Small intestine (tissue), 7 donors: ENCODE measurements at regions not wholly inside any gene's neighbourhood (a gene's known extent, or its start where the extent isn't known, plus 50 kb on each side); places are given as distances from the start of the nearest gene placed in this dataset.

ENCODE experiments used
- DNase-seq, 2 donors: peaks; one replicate each; pipeline versions ENCODE4 v3.0.0 to v3.0.0-alpha.2; 2013
- FAIRE-seq: peaks from 2 replicates; lab custom pipeline; 2012; peaks lifted over from hg19 to GRCh38; lab: Jason Lieb, UNC
- H3K27ac ChIP-seq, 3 donors: one replicate each; pipeline ENCODE4 v1.5.1; 2013; ENCODE audit warnings: low read length in 2 of 3, mild to moderate bottlenecking in 2 of 3, control low read depth in 1 of 3, inconsistent platforms in 1 of 3, low read depth in 1 of 3, moderate library complexity in 1 of 3
- H3K27me3 ChIP-seq, 3 donors: one replicate each; pipeline ENCODE4 v1.6.1; 2013; ENCODE audit warnings: low read length in 3 of 3, inconsistent platforms in 1 of 3; ENCODE audit not compliant: control insufficient read depth in 3 of 3, insufficient read depth in 3 of 3
- H3K36me3 ChIP-seq, 3 donors: one replicate each; pipeline ENCODE4 v1.6.1; 2013; ENCODE audit warnings: low read length in 3 of 3, inconsistent platforms in 1 of 3, low read depth in 1 of 3, mild to moderate bottlenecking in 1 of 3, moderate library complexity in 1 of 3; ENCODE audit not compliant: control insufficient read depth in 3 of 3, insufficient read depth in 2 of 3
- H3K4me1 ChIP-seq, 3 donors: one replicate each; pipeline ENCODE4 v1.6.1; 2013; ENCODE audit warnings: low read length in 2 of 3, inconsistent platforms in 1 of 3, low read depth in 1 of 3, mild to moderate bottlenecking in 1 of 3, moderate library complexity in 1 of 3; ENCODE audit not compliant: control insufficient read depth in 3 of 3, insufficient read depth in 2 of 3
- H3K4me3 ChIP-seq, 3 donors: one replicate each; pipeline ENCODE4 v1.5.1; 2013; ENCODE audit warnings: low read length in 3 of 3, control low read depth in 1 of 3, inconsistent platforms in 1 of 3, low read depth in 1 of 3, mild to moderate bottlenecking in 1 of 3, moderate library complexity in 1 of 3
- H3K9me3 ChIP-seq, 2 donors: one replicate each; pipeline ENCODE4 v1.6.1; 2013; ENCODE audit warnings: low read depth in 1 of 2, low read length in 1 of 2; ENCODE audit not compliant: control insufficient read depth in 2 of 2, insufficient read depth in 1 of 2
- WGBS, 3 donors: extraction: QIAGEN DNeasy Blood & Tissue Kit; methylation state at CpG; one replicate each; pipeline ENCODE4 v1.1.7; 2013; 5-methylcytosine and 5-hydroxymethylcytosine counted together
- donor health status: healthy with polysubstance abuse.
- donor health status: control.
- donor health status: control.
- donor health status: Bipolar disorder and iron deficiency.
- donor health status: healthy.

DNA sequence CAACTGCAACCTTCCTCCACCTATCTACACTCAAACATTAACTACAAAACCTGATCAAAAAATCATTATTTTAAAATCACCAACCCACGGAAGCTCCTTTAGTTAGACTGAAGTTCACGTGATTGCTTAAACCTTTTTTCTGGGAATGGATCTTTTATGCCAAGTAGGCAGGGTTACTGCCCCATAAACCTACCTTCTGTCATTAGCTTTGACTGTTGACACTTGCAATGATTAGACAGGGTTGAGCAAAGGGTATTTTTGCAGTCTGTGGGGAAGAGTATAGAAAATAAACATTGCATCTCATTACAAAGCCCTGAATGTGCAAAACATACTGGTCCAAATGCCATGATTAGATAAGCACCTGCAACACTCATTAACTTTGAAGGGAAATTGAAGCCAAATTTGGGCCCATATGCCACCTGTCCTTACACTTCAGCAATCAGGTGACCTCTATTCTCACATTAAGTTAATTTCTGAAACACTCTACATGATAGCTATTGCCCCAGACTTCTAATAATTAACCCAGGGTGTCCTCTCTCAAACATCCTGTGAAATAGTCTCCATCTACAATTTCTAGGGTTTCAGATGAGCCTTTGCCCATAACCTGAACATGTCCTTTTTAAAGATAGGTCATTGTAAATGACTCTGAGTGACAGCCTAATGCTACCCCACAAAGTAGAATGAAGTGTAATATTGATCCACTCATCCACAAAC lies 156.0 kb upstream of the PLEKHG7 start:
- Histone ChIP-seq H3K4me3 (no peak overlapping the region), H3K4me1 (peaks cover 12 to 76% (median 14%) of the 10 kb centered on the region in 3 donors), H3K27me3 (no peaks in the 10 kb centered on the region), H3K36me3 (no peaks in the 10 kb centered on the region), H3K9me3 (no peaks in the 10 kb centered on the region), H3K27ac (peak overlapping the region in 1 of 3 donors; percentile 79)
- 8 to 52% (median 34%) methylated on average over 2 of the region's 2 CpGs for WGBS, 3 donors
- DNase-seq = peak; percentile 89 to 94
- no peak for FAIRE-seq

DNA sequence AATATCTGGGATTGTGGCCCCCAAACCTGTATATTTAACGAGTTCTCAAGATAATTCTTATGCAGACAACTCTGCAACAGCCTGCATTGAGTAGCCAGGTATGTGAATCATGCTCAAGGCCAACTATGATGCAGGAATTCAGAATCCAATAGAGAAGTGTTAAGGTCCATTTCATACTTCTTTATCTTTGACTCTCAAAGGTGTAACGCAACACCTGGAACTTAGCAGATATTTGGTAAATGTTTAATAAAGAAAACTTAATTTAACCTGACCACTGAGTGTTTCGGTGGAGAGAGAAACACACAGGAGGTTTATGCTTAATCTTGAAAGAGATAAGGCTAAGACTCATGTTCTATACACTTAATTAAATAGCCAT lies 156.5 kb upstream of the PLEKHG7 start:
- no peaks in the 10 kb centered on the region for H3K36me3 ChIP-seq
- FAIRE-seq (peak; percentile 88), DNase-seq (peak in 1 of 2 donors; percentile 94)
- peaks cover 7 to 71% (median 14%) of the 10 kb centered on the region in 3 donors for H3K4me1 ChIP-seq
- 14 to 60% (median 33%) methylated on average over 3 of the region's 3 CpGs for WGBS, 3 donors
- peak overlapping the region in 1 of 3 donors; percentile 49 for H3K27ac ChIP-seq
- H3K27me3 ChIP-seq = no peaks in the 10 kb centered on the region
- no peak overlapping the region for H3K4me3 ChIP-seq
- H3K9me3 ChIP-seq = no peaks in the 10 kb centered on the region

DNA sequence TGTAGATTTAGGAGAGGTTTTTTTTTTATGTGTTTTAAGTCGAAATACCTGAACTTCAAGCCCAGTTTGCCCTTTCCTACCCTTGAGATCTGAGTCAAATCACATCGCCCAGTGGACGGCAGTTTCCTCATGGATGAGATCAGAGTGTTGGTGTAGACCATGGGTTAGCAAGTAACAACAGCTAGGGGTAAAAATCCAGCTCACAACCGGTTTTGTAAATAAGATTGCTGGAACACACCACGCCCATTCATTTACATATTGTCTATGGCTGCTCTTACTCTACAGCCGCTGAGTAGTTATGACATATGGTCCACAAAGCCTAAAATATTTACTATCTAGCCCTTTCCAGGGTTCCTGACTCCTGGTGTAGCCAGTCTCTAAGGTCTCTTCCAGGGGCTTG lies 158.5 kb upstream of the PLEKHG7 start:
- FAIRE-seq (no peak), DNase-seq (peak in 1 of 2 donors; percentile 29)
- no peaks in the 10 kb centered on the region for H3K36me3 ChIP-seq
- peaks cover 10 to 71% (median 22%) of the 10 kb centered on the region in 3 donors for H3K4me1 ChIP-seq
- no peaks in the 10 kb centered on the region for H3K9me3 ChIP-seq
- no peaks in the 10 kb centered on the region for H3K27me3 ChIP-seq
- H3K4me3 ChIP-seq = no peak overlapping the region
- H3K27ac ChIP-seq = peak overlapping the region in 1 of 3 donors; percentile 76
- WGBS, 3 donors = 38 to 71% (median 55%) methylated on average over 6 of the region's 6 CpGs

DNA sequence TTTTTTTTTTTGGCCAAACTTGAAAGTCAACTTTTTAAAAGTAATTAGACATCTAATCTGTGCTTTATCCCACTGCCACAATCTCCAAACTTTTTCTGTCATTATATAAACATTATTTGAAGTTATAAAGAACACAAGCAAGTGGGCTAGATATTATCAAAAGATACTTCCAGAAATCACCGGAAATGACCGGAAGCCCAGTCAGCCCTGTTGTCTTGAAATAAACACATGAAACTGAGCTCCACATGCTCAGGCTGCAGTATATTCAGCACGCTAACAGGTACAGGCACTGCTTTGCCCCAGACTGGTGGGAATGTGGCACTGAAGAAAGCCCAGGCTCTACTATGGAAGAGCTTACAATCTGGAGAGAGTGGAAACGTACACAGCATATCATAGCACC lies 158.9 kb upstream of the PLEKHG7 start:
- peaks cover 10 to 73% (median 27%) of the 10 kb centered on the region in 3 donors for H3K4me1 ChIP-seq
- FAIRE-seq = no peak
- WGBS, 3 donors = 20 to 48% (median 37%) methylated on average over 4 of the region's 4 CpGs

DNA sequence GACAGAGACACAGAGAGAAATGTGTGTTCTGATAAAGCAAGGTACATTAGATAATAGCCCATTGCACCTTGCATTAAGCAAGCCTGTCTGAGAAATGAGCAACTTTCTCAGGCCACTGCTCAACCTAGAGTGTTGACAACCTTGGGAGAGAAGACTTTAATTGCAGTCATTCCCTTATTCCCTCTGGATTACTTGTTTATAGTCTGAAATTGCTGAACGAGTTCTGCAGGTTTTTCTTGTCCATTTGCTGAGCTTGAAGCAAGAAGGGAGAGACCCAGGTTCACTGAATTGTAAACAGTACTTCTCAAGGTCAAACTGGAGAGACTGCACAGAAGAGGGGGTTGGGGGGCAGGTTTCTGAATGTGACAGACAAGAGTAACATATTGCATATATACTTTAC lies 159.4 kb upstream of the PLEKHG7 start:
- DNase-seq (peak; percentile 89 to 96), FAIRE-seq (no peak)
- Histone ChIP-seq H3K27ac (peak overlapping the region in 2 of 3 donors; percentile 1 to 76), H3K4me1 (peaks cover 10 to 70% (median 29%) of the 10 kb centered on the region in 3 donors), H3K27me3 (no peaks in the 10 kb centered on the region), H3K9me3 (no peaks in the 10 kb centered on the region), H3K36me3 (no peaks in the 10 kb centered on the region), H3K4me3 (no peak overlapping the region)
- 5 to 17% (median 13%) methylated on average over 1 of the region's 1 CpG for WGBS, 3 donors

More for the DNA sequence above, 158.9 kb upstream of the PLEKHG7 start:
- Histone ChIP-seq H3K9me3 (no peaks in the 10 kb centered on the region), H3K4me3 (no peak overlapping the region), H3K36me3 (no peaks in the 10 kb centered on the region), H3K27ac (peak overlapping the region; percentile 37 to 76 (median 49)), H3K27me3 (no peaks in the 10 kb centered on the region)
- DNase-seq = no peak

DNA sequence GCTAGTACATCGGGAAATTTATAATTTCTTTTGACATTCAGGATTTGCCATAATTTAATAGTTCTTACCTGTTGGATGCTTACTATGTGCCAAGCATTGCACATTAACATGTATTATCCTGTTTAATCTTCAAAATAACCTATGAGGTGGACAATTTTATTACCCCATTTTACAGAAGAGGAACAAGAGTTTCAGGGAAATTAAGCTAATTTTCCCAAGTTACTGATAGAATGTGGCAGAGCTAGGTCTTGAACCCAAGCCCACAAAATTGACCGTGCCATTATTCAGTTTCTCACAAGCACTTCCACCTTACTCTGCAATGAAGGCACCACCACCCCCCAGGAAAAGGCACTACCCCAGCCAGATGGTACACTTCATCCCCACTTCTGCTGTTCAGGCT lies 161.1 kb upstream of the PLEKHG7 start:
- FAIRE-seq = no peak
- no peaks in the 10 kb centered on the region for H3K27me3 ChIP-seq

DNA sequence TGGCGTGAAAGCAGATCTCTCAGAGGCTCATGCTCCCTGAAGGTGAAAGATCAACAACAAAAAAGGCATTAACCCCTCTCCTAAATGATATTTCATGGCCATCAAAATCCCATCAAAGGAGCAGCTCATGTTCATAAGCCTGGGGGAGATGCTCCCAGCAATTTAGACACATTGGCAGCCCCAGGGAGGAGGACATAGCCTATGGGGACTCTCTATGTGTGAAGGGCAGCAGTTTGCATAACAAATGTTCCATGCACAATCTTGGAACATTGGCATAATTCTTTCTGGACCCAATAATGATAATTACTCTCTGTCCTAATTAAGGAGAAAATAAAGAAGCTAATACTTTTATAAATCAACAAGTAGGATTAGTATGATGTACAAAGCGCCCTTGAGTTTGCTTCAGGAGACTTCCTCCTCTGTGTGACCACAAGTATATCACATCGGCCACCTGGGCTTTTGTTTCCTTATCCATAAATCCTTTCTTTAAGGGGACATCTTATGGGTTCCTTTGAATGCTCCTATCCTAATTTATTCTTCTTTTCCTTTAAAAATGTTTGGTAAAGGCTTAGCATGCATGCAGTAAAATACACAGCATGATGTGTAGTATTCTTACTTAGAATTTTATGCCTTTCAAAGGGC lies 161.9 kb upstream of the PLEKHG7 start:
- WGBS, 3 donors = 84 to 91% (median 90%) methylated on average over 3 of the region's 3 CpGs
- peak overlapping the region in 2 of 3 donors; percentile 55 to 56 for H3K27ac ChIP-seq
- DNase-seq (no peak), FAIRE-seq (no peak)
- peaks cover 4 to 53% (median 22%) of the 10 kb centered on the region in 3 donors for H3K4me1 ChIP-seq
- no peaks in the 10 kb centered on the region for H3K9me3 ChIP-seq
- no peaks in the 10 kb centered on the region for H3K27me3 ChIP-seq
- no peak overlapping the region for H3K4me3 ChIP-seq
- H3K36me3 ChIP-seq = no peaks in the 10 kb centered on the region

More for the DNA sequence above, 161.1 kb upstream of the PLEKHG7 start:
- Histone ChIP-seq H3K4me1 (peaks cover 4 to 56% (median 22%) of the 10 kb centered on the region in 3 donors), H3K9me3 (no peaks in the 10 kb centered on the region), H3K4me3 (no peak overlapping the region), H3K36me3 (no peaks in the 10 kb centered on the region), H3K27ac (no peak overlapping the region)
- no peak for DNase-seq
- 92 to 98% (median 97%) methylated on average over 2 of the region's 2 CpGs for WGBS, 3 donors

DNA sequence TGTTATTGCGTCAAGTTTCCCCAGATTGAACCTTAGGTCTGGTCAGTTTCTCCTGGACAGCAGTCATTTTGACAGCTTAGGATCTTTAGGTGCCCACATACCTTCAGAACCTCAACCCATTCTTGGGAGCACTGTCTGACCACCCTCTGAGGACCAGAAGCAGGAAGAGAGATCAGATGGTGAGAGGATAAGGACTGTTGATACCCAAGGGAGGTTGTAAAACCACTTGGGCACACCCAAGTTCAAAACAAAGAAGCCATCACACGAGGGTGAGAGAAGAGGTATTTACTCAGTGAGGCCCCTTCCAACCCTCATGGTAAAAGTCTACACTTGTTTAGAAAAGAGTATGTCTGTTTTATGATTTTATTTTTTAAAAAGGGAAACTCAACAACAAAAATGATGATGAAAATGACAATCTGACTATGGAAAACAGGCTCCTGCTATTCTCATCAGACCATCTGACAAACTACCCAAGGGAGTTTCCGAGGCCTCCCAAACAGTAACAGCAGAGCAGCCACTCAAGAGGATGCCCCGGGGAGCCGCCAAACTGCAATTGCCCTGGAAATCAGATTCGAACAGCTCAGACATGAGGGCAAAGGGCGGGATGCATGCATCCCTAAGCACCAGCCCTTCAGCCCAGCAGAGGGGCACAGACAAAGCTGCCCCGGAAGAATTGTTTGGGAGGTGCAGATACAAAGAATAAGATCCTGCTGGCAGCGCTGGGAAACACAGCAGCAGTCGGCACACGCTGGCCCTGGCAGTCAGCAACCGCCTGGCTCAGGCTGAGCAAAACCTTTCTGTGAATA lies 162.6 kb upstream of the PLEKHG7 start:
- Histone ChIP-seq H3K27me3 (no peaks in the 10 kb centered on the region), H3K9me3 (no peaks in the 10 kb centered on the region), H3K4me1 (peaks cover 4 to 51% (median 22%) of the 10 kb centered on the region in 3 donors), H3K27ac (peak overlapping the region in 2 of 3 donors; percentile 55 to 56), H3K36me3 (no peaks in the 10 kb centered on the region), H3K4me3 (no peak overlapping the region)
- 58 to 62% (median 60%) methylated on average over 12 of the region's 12 CpGs for WGBS, 3 donors
- FAIRE-seq (no peak), DNase-seq (peak in 1 of 2 donors; percentile 62)
